Neural cell (in vitro differentiated cells): ENCODE measurements at regions not wholly inside any gene's neighbourhood (a gene's known extent, or its start where the extent isn't known, plus 50 kb on each side); places are given as distances from the start of the nearest gene placed in this dataset.

Experiments
- POLR2AphosphoS5 ChIP-seq: IDR thresholded peaks from 2 replicates; pipeline ENCODE4 v1.6.1; 2012
- TF ChIP-seq, protein P1 (sequence below): fragments of 450-650 bp; IDR thresholded peaks from 2 replicates; pipeline ENCODE4 v1.5.1; 2014; ENCODE audit warnings: antibody characterized with exemption, mild to moderate bottlenecking, moderate library complexity; ENCODE audit not compliant: poor library complexity, severe bottlenecking

- TF ChIP-seq POLR2AphosphoS5 = no peak
- TF ChIP-seq, protein P1, sequence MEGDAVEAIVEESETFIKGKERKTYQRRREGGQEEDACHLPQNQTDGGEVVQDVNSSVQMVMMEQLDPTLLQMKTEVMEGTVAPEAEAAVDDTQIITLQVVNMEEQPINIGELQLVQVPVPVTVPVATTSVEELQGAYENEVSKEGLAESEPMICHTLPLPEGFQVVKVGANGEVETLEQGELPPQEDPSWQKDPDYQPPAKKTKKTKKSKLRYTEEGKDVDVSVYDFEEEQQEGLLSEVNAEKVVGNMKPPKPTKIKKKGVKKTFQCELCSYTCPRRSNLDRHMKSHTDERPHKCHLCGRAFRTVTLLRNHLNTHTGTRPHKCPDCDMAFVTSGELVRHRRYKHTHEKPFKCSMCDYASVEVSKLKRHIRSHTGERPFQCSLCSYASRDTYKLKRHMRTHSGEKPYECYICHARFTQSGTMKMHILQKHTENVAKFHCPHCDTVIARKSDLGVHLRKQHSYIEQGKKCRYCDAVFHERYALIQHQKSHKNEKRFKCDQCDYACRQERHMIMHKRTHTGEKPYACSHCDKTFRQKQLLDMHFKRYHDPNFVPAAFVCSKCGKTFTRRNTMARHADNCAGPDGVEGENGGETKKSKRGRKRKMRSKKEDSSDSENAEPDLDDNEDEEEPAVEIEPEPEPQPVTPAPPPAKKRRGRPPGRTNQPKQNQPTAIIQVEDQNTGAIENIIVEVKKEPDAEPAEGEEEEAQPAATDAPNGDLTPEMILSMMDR = peak; percentile 84
Measured at GRCh38 chr18:67199993-67200617, 316.4 kb downstream of the DSEL start.
